ENCODE measurements at regions not wholly inside any gene's neighbourhood (a gene's known extent, or its start where the extent isn't known, plus 50 kb on each side); places are given as distances from the start of the nearest gene placed in this dataset.
"Not testable (repeated sequence)": the region's sequence is repeated elsewhere in the genome, so short reads cannot be mapped to it uniquely, and the experiment has no call there.

DNA sequence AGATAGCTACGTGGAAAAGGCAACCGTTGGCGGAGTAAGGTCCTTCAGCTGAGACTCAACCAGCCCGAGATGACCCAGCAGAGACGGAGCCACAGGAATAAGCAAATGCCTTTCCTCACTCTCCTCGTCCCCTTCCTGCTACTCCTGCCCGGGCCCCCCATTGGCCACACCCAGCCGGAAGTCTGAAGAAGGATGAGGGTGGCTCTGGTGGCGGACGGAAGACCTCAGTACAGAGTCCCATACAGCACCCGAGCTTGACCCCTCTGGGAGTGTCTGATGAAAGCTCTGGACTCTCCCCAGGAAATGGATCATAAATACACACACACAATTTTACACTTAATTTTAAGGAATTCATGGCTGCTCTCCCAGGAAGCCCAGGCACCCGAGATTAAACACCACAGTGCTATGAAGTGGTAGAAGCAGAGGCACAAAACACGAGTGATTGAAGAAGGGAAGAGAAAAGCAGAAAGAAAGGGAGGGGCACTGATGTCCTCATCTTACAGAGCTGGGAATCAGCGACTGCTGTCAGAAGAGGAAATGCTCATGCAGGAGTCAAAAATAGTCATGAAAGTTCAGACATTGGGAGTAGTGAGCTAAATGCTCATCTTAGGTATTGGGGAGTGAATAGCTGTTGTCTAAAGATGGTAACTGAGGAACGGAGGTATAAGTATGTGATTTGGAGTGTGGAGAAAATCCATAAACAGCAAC lies 125.6 kb downstream of the BANF2 start:
- H3K9me3 Mint-ChIP-seq: no peaks in the 10 kb centered on the region
- H3K4me1 Mint-ChIP-seq: peaks cover 9% of the 10 kb centered on the region
- H3K36me3 Mint-ChIP-seq (ENCODE audit: low read depth): no peaks in the 10 kb centered on the region
- ATAC-seq (replicated peaks): no peak
- peaks cover 4% of the 10 kb centered on the region for H3K27me3 Mint-ChIP-seq
- no peak overlapping the region for H3K27ac Mint-ChIP-seq
- no peak overlapping the region for H3K4me3 Mint-ChIP-seq

DNA sequence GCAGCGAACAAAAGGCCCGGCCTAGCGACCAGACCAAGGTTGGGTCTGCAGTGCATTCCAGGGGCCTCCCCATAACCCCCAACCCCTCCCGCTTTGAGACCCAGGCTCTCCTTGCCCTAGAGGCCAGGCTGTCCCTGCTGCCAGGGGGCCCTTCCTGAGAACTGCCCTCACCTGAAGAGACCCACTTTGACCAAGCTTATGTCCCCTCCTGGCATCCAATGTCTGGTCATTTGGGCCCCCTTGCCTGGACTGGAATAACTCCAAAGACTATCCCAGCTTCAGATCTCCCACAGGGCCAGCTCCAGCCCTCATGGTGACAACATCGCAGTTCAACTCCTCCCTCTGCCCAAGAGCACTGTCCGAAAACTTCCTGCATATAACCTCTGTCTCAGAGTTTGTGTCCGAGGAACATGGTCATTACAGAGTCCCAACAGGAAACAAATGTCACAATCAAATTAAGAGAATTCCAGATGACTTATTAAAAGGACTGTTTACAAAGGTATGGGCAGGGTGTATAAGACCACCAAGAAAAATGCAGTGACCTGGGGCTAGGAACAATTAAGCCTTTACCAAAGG lies 125.0 kb downstream of the BANF2 start:
- Mint-ChIP-seq H3K27me3 (peaks cover 4% of the 10 kb centered on the region), H3K4me1 (peaks cover 9% of the 10 kb centered on the region), H3K36me3 (ENCODE audit: low read depth) (no peaks in the 10 kb centered on the region), H3K9me3 (no peaks in the 10 kb centered on the region), H3K27ac (no peak overlapping the region), H3K4me3 (no peak overlapping the region)
- no peak for ATAC-seq (replicated peaks)

DNA sequence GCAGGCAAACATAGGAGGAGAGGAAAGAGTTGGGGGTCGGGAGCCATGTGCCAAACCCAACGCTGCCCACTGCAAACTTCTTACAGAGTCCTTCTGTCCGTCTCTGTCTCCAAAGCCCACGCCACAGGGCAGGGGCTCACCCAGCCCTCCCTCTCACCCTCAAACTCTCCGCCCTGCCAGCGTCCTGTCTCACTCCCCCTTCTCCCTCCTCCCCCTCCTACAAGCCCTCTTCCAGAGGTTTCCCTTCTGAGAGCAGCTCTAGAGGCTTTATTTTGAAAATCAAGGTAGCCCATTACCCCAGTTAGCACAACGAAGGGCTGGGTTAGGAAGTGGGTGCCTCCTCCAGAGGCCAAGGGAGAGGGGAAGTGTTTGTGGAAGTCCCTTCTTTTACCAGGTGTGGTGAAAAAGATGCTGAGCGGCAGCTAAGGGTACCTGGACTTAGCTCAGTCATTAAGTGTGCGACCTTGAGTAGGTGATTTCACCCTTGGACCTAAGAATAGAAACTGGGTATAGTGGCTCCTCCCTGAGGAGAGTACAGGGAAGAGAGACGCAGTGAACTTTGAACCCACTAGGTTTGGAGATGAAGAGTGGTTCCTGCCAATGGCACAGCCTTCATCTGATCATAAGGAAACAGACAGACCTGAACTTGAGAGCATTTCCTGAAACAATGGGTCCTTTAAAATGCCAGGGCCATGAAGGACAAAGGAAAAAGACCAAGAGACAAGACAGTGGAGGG lies 123.8 kb downstream of the BANF2 start:
- peaks cover 4% of the 10 kb centered on the region for H3K27me3 Mint-ChIP-seq
- no peak for ATAC-seq (replicated peaks)
- no peak overlapping the region for H3K27ac Mint-ChIP-seq
- peaks cover 4% of the 10 kb centered on the region for H3K9me3 Mint-ChIP-seq
- H3K4me1 Mint-ChIP-seq: peaks cover 9% of the 10 kb centered on the region
- no peaks in the 10 kb centered on the region for H3K36me3 Mint-ChIP-seq (ENCODE audit: low read depth)
- no peak overlapping the region for H3K4me3 Mint-ChIP-seq

DNA sequence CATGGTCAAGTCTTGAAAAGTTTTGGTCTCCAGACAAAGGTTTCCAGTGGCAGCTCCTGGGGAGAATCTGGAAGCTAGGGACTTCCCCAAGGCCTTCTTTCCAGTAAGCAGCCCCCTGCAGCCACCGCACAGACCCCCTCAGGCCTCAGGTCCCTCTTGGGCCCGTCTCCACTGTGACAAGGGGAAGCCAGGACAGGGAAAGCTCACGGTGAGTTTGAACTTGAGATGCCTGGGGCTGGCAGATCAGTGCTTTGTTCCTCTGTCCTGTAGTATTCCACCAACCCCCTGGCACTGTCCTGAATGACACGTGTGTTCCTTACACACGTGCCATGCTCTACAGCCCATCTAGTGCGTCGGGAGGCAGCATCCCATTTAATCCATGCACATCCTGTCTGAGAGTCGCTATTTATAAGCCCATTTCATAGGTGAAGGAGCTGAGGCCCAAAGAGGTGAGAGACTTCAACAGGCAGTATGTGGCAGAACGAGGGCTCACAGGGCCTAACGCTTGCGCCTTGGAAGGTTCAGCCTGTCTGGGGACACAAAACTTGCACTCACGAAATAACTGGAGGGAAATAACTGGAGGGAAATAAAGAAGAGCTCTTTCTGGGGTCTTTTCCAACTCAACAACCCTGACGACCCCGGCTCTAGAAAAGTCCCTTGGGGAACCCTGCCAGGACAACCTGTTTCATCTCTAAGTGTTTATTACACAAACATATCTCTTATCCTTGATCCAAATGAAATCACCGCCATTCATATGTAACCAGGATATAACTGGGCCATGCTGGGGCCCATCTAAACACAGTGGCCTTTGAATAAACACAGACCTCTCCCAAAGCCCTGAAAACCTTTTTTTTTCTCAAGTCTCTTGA lies 123.0 kb downstream of the BANF2 start:
- Mint-ChIP-seq H3K36me3 (ENCODE audit: low read depth) (no peaks in the 10 kb centered on the region), H3K4me1 (peaks cover 9% of the 10 kb centered on the region), H3K27ac (no peak overlapping the region), H3K27me3 (no peaks in the 10 kb centered on the region), H3K9me3 (peaks cover 4% of the 10 kb centered on the region), H3K4me3 (no peak overlapping the region)
- no peak for ATAC-seq (replicated peaks)

DNA sequence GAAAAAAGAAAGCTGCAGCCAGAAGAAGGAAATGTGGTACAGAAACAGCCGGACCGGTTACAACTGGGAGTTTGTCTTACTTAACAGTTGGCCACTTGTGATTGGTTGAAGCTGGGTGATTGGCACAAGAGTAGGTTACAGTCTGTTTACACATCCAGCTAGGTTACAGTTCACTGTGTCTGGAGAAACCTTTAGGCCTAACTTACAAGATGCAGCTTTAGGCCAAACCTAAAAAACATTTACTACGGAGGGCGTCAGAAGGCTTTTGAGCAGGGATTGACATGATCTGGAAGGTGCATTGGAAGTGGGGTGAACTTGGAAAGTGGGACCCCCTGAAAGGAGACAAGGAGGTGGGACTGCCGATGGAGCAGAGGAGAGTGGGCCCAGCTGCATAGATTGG lies 122.3 kb downstream of the BANF2 start:
- Mint-ChIP-seq H3K36me3 (ENCODE audit: low read depth) (no peaks in the 10 kb centered on the region), H3K4me3 (no peak overlapping the region), H3K27me3 (no peaks in the 10 kb centered on the region), H3K4me1 (peaks cover 9% of the 10 kb centered on the region), H3K27ac (no peak overlapping the region), H3K9me3 (peaks cover 4% of the 10 kb centered on the region)
- no peak for ATAC-seq (replicated peaks)

DNA sequence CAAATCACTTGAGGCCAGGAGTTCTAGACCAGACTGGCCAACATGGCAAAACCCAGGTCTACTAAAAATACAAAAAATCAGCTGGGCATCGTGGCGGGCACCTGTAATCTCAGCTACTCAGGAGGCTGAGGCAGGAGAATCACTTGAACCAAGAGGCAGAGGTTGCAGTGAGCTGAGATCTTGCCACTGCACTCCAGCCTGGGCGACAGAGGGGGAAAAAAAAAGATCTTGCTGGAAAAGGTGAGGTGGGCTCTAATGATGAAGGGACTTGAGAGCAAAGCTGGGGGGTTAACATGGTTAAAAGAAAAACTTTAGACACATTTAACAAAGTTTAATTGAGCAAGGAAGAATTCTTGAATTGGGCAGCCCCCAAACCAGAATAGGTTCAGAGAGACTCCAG lies 121.8 kb downstream of the BANF2 start:
- not testable (repeated sequence) for H3K4me3 Mint-ChIP-seq

DNA sequence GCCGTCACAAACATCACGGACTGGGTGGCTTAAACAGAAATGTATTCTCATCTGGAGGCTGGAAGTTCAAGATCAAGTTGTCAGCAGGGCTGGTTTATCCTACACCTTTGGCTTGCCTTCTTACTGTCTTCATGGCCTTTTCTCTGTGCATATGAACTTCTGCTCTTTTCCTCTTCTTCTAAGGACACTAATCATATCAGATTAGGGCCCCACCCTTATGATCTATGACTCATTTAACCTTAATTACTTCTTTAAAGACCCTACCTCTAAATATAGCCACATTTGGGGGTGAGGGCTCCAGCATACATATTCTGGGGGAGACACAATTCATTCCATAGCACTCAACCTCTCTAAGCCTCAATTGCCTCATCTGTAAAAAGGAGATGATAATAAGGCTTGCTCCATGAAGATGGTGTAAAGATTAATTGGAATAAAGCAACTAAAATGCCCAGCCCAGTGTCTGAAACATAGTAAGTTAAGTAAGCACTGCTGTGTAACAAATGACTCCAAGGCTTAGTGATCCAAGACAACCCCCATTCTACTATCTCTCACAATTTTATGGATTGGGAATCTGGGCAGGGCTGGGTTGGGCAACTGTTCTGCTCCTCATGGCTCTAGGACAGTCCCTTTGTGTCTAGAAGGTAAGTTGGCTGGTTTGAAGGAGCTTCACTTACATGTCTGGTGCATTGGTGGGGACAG lies 119.8 kb downstream of the BANF2 start:
- Mint-ChIP-seq H3K4me1 (no peaks in the 10 kb centered on the region), H3K4me3 (no peak overlapping the region), H3K36me3 (ENCODE audit: low read depth) (no peaks in the 10 kb centered on the region), H3K27ac (no peak overlapping the region), H3K27me3 (no peaks in the 10 kb centered on the region), H3K9me3 (peaks cover 4% of the 10 kb centered on the region)
- ATAC-seq (replicated peaks): no peak

More for the DNA sequence above, 121.8 kb downstream of the BANF2 start:
- not testable (repeated sequence) for H3K36me3 Mint-ChIP-seq (ENCODE audit: low read depth); H3K4me1 Mint-ChIP-seq; H3K27me3 Mint-ChIP-seq; H3K9me3 Mint-ChIP-seq; ATAC-seq (replicated peaks); H3K27ac Mint-ChIP-seq

DNA sequence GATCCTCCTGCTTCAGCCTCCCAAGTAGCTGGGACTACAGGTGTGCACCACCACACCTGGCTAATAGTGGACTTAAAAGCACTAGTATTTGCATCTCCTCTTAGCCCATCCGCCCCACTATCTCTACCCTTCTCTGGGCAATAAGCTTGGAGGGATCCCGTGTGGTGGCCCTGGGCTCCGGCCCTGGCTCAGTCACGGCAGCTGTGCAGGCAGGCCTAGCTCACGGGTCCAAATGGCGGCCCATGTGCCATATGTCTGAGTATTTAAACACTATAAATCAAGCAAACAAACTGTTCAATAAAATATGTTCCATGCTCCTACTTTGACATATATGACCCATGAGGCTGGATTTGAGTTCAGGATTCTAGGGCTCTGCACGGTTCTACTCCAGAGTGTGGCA lies 118.4 kb downstream of the BANF2 start:
- Mint-ChIP-seq H3K4me1 (no peaks in the 10 kb centered on the region), H3K36me3 (ENCODE audit: low read depth) (no peaks in the 10 kb centered on the region), H3K4me3 (no peak overlapping the region), H3K27me3 (no peaks in the 10 kb centered on the region), H3K9me3 (peaks cover 4% of the 10 kb centered on the region), H3K27ac (no peak overlapping the region)
- no peak for ATAC-seq (replicated peaks)

DNA sequence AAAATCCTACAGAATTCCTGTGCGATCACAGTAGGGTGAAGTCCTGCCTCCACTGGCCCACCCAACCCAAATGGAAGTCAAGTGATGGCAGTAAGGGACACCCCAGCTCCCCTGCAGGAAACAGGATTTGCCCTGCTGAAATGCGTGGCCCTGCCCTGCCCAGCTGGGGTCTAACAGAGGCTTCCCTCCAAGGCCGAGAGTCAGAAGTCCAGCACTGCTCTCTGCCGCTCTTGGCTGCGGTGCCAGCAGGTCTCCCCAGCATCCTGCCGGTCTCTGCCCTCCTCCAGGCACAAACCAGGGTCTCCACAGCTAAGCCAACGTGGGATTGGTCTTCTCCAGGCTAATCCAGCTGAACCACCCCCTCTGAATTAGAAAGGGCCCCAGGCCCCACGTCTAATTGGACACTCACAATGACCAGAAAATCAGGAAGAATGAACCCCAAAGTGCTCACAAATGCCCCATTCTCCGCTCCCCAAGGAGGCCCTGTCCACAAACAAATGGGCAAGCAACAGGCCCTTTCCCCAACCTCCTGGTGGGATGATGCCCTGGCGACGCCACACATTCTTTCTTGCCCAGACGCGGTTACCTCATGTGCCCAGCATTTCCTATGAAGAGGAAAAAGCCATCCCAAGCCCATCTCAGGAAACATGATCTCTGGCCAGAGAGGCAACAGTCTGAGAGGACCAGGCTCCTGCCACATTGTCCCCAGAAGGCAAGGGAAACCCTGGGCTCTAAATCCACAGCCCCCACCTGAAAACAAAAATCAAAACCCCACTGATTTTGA lies 117.2 kb downstream of the BANF2 start:
- no peak for ATAC-seq (replicated peaks)
- H3K27ac Mint-ChIP-seq: no peak overlapping the region

DNA sequence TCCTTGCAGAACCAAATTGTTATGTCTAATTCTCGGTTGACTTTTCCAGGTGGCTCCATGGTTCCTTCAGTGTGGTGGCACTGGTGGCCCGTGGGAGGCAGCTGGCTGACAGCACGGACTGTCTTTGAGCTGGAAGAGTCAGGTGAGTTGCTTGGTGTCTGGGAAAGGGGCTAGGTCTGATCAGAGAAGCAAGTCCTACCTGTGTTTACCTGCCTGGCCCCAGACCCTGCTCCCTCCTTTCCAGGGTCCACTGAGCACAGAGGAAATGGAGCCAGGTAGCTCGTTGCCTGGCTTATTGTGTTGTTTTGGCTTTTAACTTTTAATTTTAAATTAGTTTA lies 111.8 kb downstream of the BANF2 start:
- ATAC-seq (replicated peaks): no peak
- H3K9me3 Mint-ChIP-seq: no peaks in the 10 kb centered on the region
- no peak overlapping the region for H3K4me3 Mint-ChIP-seq
- H3K4me1 Mint-ChIP-seq: no peaks in the 10 kb centered on the region
- H3K36me3 Mint-ChIP-seq (ENCODE audit: low read depth): no peaks in the 10 kb centered on the region
- no peaks in the 10 kb centered on the region for H3K27me3 Mint-ChIP-seq
- H3K27ac Mint-ChIP-seq: no peak overlapping the region

More for the DNA sequence above, 117.2 kb downstream of the BANF2 start:
- Mint-ChIP-seq H3K9me3 (peaks cover 4% of the 10 kb centered on the region), H3K27me3 (no peaks in the 10 kb centered on the region), H3K4me1 (no peaks in the 10 kb centered on the region), H3K36me3 (ENCODE audit: low read depth) (no peaks in the 10 kb centered on the region), H3K4me3 (no peak overlapping the region)

DNA sequence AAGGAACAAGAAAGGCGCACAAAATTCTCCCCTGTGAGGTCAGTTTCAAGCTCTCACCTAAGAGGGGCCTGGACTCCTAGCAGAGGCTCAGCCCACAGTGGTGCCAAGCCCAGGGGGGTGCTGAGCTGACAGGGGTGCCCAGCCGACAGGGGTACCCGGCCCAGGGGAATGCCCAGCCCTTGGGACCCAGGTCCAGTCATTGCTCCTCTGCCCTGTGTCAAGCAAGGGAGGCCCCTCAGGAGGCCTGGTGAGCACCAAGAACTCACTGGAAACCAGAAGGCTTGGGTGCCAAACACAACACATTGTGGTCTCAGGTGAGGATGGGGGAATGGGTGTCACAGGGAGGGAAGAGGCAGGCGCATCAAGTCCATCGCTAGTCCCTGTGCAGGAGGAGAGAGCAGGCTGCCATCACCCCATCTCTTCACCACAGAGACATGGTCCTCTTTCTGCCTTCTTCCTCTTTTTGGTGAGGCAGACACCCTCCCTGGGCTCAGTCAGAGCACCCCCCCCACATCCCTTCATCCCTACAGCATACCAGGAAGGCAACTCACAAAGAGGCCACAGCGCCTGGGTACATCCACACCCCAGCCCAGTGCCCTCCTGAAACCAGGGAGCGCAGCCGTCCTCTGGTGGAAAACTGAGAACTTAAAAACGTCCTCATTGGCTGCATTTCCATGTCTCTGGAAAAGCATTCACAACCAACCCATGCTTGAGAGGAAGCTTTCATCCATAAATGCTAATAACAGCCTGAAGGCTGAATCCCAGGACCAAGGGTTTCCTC lies 111.3 kb downstream of the BANF2 start:
- Mint-ChIP-seq H3K27ac (no peak overlapping the region), H3K4me3 (no peak overlapping the region), H3K36me3 (ENCODE audit: low read depth) (no peaks in the 10 kb centered on the region), H3K4me1 (no peaks in the 10 kb centered on the region), H3K9me3 (no peaks in the 10 kb centered on the region), H3K27me3 (no peaks in the 10 kb centered on the region)
- no peak for ATAC-seq (replicated peaks)

DNA sequence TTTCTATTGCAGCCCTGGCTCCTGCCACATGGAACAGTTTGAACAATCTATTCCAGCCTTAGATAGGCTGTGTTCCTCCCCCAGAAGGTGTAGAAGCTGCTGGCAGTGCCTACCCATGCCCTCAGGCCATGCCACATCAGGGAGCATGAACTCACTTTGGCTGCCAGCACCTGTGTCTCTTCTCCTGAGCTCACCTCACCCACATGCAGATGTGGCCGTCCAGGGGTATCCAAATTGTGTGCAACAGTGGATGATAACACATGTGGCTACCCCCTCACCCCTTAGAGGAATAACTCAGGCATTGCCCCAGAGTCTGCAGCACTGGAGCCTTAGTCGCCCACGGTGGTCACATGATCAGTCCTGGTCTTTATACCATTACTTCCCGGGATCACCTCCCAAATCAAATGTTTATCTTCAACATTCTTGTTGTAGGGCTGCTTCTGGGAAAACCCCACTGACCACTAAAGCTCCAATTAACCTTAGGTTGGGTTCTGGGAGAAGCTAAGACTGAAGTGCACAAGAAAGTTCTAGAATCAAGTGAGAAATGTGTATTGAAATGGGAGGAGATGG lies 110.4 kb downstream of the BANF2 start:
- Mint-ChIP-seq H3K27ac (no peak overlapping the region), H3K4me1 (no peaks in the 10 kb centered on the region), H3K9me3 (no peaks in the 10 kb centered on the region), H3K36me3 (ENCODE audit: low read depth) (no peaks in the 10 kb centered on the region), H3K27me3 (no peaks in the 10 kb centered on the region), H3K4me3 (no peak overlapping the region)
- no peak for ATAC-seq (replicated peaks)

Data from activated T-helper 17 cell treated with anti-CD3 and anti-CD28 coated beads, Interleukin-2, amount 50 U/mL, for 72 hours (primary cell).